ENCODE measurements at regions not wholly inside any gene's neighbourhood (a gene's known extent, or its start where the extent isn't known, plus 50 kb on each side); places are given as distances from the start of the nearest gene placed in this dataset.

DNA sequence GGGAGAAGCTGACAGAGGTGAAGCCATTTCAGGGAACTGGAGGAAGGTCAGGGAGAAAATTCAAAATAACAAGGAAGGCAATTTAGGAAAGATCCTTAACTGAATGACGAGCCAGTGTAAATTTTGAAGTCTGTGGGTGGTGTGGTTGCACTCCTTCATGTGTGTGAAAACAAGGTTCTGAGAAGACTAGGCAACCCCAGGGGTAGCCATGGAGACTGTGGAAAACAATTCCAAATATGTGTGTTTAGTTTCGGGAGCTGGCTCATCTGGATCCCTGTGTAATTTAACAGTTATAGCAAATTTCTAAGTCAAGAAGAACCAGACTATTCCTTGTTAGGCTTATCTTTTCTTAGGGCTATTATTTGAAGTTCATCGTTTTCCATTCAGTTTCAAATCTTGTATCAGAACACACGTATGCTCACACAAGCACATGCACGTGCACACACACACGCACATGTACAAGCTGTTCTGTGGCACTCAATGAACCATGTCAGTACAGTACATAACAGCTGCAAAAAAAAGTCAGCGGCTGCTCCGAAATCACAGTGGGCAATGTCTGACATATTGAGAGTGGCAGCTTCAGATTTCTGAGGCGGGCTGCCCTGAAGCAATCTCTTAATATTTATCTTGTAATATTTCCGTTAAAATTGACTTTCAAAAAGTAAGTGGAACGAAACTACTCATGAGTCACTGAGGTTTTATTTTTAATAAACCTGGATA is 411.2 kb downstream of the AEBP2 start:
- TF ChIP-seq POLR2A (IDR thresholded peaks at IDR 0.05), result no peak
- TF ChIP-seq, protein P1, sequence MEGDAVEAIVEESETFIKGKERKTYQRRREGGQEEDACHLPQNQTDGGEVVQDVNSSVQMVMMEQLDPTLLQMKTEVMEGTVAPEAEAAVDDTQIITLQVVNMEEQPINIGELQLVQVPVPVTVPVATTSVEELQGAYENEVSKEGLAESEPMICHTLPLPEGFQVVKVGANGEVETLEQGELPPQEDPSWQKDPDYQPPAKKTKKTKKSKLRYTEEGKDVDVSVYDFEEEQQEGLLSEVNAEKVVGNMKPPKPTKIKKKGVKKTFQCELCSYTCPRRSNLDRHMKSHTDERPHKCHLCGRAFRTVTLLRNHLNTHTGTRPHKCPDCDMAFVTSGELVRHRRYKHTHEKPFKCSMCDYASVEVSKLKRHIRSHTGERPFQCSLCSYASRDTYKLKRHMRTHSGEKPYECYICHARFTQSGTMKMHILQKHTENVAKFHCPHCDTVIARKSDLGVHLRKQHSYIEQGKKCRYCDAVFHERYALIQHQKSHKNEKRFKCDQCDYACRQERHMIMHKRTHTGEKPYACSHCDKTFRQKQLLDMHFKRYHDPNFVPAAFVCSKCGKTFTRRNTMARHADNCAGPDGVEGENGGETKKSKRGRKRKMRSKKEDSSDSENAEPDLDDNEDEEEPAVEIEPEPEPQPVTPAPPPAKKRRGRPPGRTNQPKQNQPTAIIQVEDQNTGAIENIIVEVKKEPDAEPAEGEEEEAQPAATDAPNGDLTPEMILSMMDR (IDR thresholded peaks at IDR 0.05), result no peak
- Histone ChIP-seq H3K27ac (peak overlapping the region in 2 of 4 donors; percentile 9 to 14), H3K36me3 (no peaks in the 10 kb centered on the region), H3K4me1 (peaks cover 0 to 30% (median 7%) of the 10 kb centered on the region in 3 donors), H3K9me3 (no peaks in the 10 kb centered on the region), H3K4me3 (no peak overlapping the region), H3K27me3 (no peaks in the 10 kb centered on the region)
- 36 to 38% methylated on average over 11 of the region's 11 CpGs for WGBS, 2 donors
- intact Hi-C loops (cut with DNase I), result no loop called here
- DNase-seq, result no peak

DNA sequence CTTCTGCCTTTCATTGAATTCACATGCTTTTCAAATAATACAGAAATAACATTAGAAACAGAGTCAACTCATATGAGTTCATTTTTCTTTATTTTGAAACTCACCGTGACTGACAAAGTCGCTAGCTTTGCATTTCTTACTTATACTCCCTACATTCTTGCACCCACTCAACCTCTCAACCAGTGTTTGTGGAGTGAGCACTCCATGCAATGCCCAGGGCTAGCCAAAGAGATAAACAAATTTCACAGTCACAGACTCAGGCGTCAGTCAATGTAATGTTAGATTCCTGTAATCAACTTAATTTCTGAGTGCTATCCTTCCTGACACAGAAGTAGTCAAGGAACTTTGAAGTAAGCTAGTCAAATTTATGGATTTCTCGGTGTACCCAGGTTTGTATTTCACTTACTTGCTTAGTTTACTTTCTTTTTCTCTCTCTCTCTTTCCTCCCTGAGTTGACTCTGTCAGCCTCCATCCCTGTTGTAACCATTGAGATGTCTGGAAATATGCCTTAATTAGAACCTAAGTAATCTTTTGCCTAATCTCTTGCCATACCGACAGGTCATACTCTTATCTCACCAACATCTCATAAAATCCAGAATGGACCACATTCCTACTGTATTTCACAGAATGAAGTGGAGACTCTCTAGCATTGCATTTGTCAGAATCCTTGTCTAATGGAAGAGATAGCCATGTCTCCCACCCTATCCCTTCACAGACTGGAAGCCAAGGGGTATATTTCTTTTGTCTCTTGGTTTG is 413.0 kb downstream of the AEBP2 start:
- peaks cover 0 to 32% (median 7%) of the 10 kb centered on the region in 3 donors for H3K4me1 ChIP-seq
- WGBS, 2 donors, result 89 to 92% methylated on average over 5 of the region's 5 CpGs
- H3K36me3 ChIP-seq, result no peaks in the 10 kb centered on the region
- DNase-seq, result no peak
- H3K4me3 ChIP-seq, result no peak overlapping the region
- no peak overlapping the region for H3K27ac ChIP-seq
- intact Hi-C loops (cut with DNase I), result no loop called here
- no peaks in the 10 kb centered on the region for H3K9me3 ChIP-seq
- TF ChIP-seq, protein P1 (IDR thresholded peaks at IDR 0.05), result no peak
- TF ChIP-seq POLR2A (IDR thresholded peaks at IDR 0.05), result no peak
- no peaks in the 10 kb centered on the region for H3K27me3 ChIP-seq

DNA sequence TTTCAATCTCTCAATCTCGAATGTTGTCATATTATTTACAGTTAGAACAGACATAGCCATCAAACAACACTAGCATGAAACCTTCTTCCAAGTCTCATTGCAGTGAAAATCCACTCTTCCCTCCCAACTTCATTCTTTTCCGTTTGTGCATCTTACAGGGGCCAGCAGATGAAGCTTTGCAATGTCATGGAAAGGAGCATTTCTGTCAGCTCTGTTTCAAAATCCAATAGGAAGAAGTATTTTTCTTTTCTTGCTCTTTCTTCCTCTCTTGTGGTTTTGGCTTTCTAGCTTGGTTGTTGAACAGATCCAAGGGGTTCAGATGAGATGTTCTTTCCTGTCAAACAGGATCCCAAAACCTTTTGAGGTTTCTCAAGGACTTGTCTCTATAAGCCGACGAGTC is 416.6 kb downstream of the AEBP2 start:
- TF ChIP-seq, protein P1 (IDR thresholded peaks at IDR 0.05), result no peak
- no peak for TF ChIP-seq POLR2A (IDR thresholded peaks at IDR 0.05)
- intact Hi-C loops (cut with DNase I), result no loop called here
- Histone ChIP-seq H3K27ac (peak overlapping the region in 3 of 4 donors; percentile 39 to 70 (median 68)), H3K36me3 (no peaks in the 10 kb centered on the region), H3K4me3 (peak overlapping the region in 1 of 4 donors; percentile 22), H3K9me3 (no peaks in the 10 kb centered on the region), H3K27me3 (no peaks in the 10 kb centered on the region), H3K4me1 (peaks cover 0 to 21% (median 0%) of the 10 kb centered on the region in 3 donors)
- no peak for DNase-seq
- WGBS, 2 donors, result 23 to 28% methylated on average over 4 of the region's 4 CpGs

DNA sequence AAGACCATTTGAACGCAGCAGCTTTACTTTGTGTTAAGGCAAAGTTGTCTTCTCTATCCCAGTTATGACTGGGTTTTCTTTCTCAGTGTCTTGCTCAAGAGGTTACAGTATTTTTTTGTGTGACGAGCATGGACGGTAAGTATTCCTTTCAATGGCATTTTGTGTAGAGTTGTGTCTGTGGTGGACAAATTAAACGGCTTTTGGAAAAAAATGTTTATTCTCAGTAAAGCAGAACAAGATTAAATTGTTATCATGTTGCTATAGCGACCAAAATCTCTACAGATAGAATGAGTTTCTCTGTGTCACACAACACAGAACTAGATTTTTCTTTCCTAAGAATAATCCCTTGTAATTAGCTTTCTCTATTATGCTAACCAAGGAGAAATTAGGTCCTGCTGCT is 417.1 kb downstream of the AEBP2 start:
- peak overlapping the region in 1 of 4 donors; percentile 22 for H3K4me3 ChIP-seq
- no peaks in the 10 kb centered on the region for H3K36me3 ChIP-seq
- intact Hi-C loops (cut with DNase I), result no loop called here
- H3K9me3 ChIP-seq, result no peaks in the 10 kb centered on the region
- H3K4me1 ChIP-seq, result peaks cover 0 to 15% (median 0%) of the 10 kb centered on the region in 3 donors
- 24 to 35% methylated on average over 5 of the region's 5 CpGs for WGBS, 2 donors
- DNase-seq, result no peak
- TF ChIP-seq, protein P1 (IDR thresholded peaks at IDR 0.05), result no peak
- H3K27me3 ChIP-seq, result no peaks in the 10 kb centered on the region
- H3K27ac ChIP-seq, result peak overlapping the region in 3 of 4 donors; percentile 39 to 70 (median 68)

DNA sequence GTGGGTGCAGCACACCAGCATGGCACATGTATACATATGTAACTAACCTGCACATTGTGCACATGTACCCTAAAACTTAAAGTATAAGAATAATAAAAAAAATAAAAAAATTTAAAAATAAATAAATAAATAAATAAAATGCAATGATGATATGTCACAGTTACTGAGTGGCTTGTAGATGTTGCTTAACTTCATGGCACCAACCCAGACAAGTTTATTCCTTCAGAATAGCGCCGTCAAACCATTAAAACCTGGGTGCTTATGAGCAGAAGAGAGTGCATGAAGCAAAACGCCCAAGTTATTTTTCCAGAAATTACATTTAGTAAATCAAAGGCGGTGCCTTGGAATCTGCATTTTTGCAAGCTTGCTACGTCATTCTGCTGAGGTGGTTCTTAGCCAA is 417.9 kb downstream of the AEBP2 start:
- H3K36me3 ChIP-seq, result no peaks in the 10 kb centered on the region
- no peak for DNase-seq
- H3K27me3 ChIP-seq, result no peaks in the 10 kb centered on the region
- no peak overlapping the region for H3K4me3 ChIP-seq
- no peaks in the 10 kb centered on the region for H3K9me3 ChIP-seq
- H3K27ac ChIP-seq, result peak overlapping the region in 1 of 4 donors; percentile 39
- 78 to 81% methylated on average over 5 of the region's 5 CpGs for WGBS, 2 donors
- TF ChIP-seq, protein P1 (IDR thresholded peaks at IDR 0.05), result no peak
- no peak for TF ChIP-seq POLR2A (IDR thresholded peaks at IDR 0.05)
- H3K4me1 ChIP-seq, result peaks cover 0 to 18% (median 0%) of the 10 kb centered on the region in 3 donors
- intact Hi-C loops (cut with DNase I), result no loop called here
